HL-60 (cell line): ENCODE measurements at regions not wholly inside any gene's neighbourhood (a gene's known extent, or its start where the extent isn't known, plus 50 kb on each side); places are given as distances from the start of the nearest gene placed in this dataset.

Experiments used
- DNase-seq, 2 experiments: peaks; one replicate each; pipeline ENCODE4 v3.0.0-alpha.2; 2010 to 2020; ENCODE audit warnings: low read depth in 1 of 2, low spot score in 1 of 2
- H3K27ac ChIP-seq: fragments of 250-450 bp; sonication (Bioruptor Pico); replicated peaks from 2 replicates; pipeline ENCODE4 v1.5.1; 2020; ENCODE audit warnings: mild to moderate bottlenecking, moderate library complexity
- H3K27me3 ChIP-seq: fragments of 250-450 bp; sonication (Bioruptor Pico); 2 replicates; pipeline ENCODE4 v1.5.1; 2021; ENCODE audit warnings: mild to moderate bottlenecking, moderate library complexity; ENCODE audit not compliant: insufficient read depth, poor library complexity, severe bottlenecking
- H3K4me3 ChIP-seq: replicated peaks from 2 replicates; pipeline ENCODE4 v1.5.1; 2011; ENCODE audit warnings: mild to moderate bottlenecking, control low read depth, low read length; ENCODE audit not compliant: insufficient read depth
- CTCF ChIP-seq: IDR thresholded peaks from one replicate; pipeline ENCODE4 v1.5.1; 2011; ENCODE audit warnings: low read length, control low read depth, inconsistent platforms; ENCODE audit not compliant: insufficient read depth
- GABPA ChIP-seq: IDR thresholded peaks from 2 replicates; pipeline ENCODE4 v1.6.1; 2012; ENCODE audit warnings: low read depth
- POLR2AphosphoS5 ChIP-seq: IDR thresholded peaks from 2 replicates; pipeline ENCODE4 v1.6.1; 2012; ENCODE audit warnings: low read depth
- REST ChIP-seq: IDR thresholded peaks from 2 replicates; pipeline ENCODE4 v1.6.1; 2012; ENCODE audit warnings: low read depth; ENCODE audit not compliant: insufficient replicate concordance
- SPI1 ChIP-seq: IDR thresholded peaks from 2 replicates; pipeline ENCODE4 v1.6.1; 2012; ENCODE audit warnings: low read depth, mild to moderate bottlenecking, borderline replicate concordance

GRCh38 chr11:127063241-127063640 is 62.7 kb upstream of the KIRREL3 start:
- H3K27me3 ChIP-seq, result no peaks in the 10 kb centered on the region
- no peak for DNase-seq
- H3K27ac ChIP-seq, result no peak overlapping the region
- H3K4me3 ChIP-seq, result no peak overlapping the region
- TF ChIP-seq CTCF (no peak), GABPA (no peak), SPI1 (no peak), REST (no peak), POLR2AphosphoS5 (no peak)

- H3K4me3 ChIP-seq, result no peak overlapping the region
- no peak overlapping the region for H3K27ac ChIP-seq
- no peaks in the 10 kb centered on the region for H3K27me3 ChIP-seq
- TF ChIP-seq SPI1 (peak; percentile 42; the same call in 1 of the 2 replicates), REST (no peak)
- DNase-seq, result no peak
Observed at GRCh38 chr11:127061947-127062346, 61.4 kb upstream of the KIRREL3 start.

- no peak for DNase-seq
- H3K27ac ChIP-seq, result no peak overlapping the region
- TF ChIP-seq SPI1 (no peak), CTCF (no peak), REST (no peak), POLR2AphosphoS5 (no peak), GABPA (no peak)
- no peak overlapping the region for H3K4me3 ChIP-seq
- no peaks in the 10 kb centered on the region for H3K27me3 ChIP-seq
Observed at GRCh38 chr11:127059750-127060149, 59.2 kb upstream of the KIRREL3 start.

GRCh38 chr11:127059286-127059685 is 58.7 kb upstream of the KIRREL3 start:
- TF ChIP-seq SPI1 (no peak), POLR2AphosphoS5 (no peak), REST (no peak), GABPA (no peak), CTCF (no peak)
- H3K27me3 ChIP-seq, result no peaks in the 10 kb centered on the region
- H3K4me3 ChIP-seq, result no peak overlapping the region
- no peak overlapping the region for H3K27ac ChIP-seq
- no peak for DNase-seq
